Lower lobe of right lung (tissue), 2 donors: ENCODE measurements at regions not wholly inside any gene's neighbourhood (a gene's known extent, or its start where the extent isn't known, plus 50 kb on each side); places are given as distances from the start of the nearest gene placed in this dataset.
A peak's percentile ranks its signal among the peaks of the same experiment; 100 is the strongest.

ENCODE experiments used
- ATAC-seq, 2 donors: fragments of 200-7000 bp; cut with Tn5 transposase; one replicate each; pipeline ENCODE4 v1.9.1; 2020 to 2022; ENCODE audit warnings: mild to moderate bottlenecking in 2 of 2, moderate library complexity in 2 of 2
- DNase-seq: peaks from one replicate; pipeline ENCODE4 v3.0.0-alpha.2; 2020
- H3K27ac ChIP-seq: fragments of 200-600 bp; one replicate; pipeline ENCODE4 v1.8.0; 2022
- H3K27me3 ChIP-seq: fragments of 200-600 bp; one replicate; pipeline ENCODE4 v1.8.0; 2022; ENCODE audit warnings: low read depth
- H3K36me3 ChIP-seq: fragments of 200-600 bp; one replicate; pipeline ENCODE4 v1.8.0; 2022; ENCODE audit warnings: mild to moderate bottlenecking
- H3K4me1 ChIP-seq: fragments of 200-600 bp; one replicate; pipeline ENCODE4 v1.8.0; 2022
- H3K4me3 ChIP-seq: fragments of 200-600 bp; one replicate; pipeline ENCODE4 v1.8.0; 2022; ENCODE audit warnings: mild to moderate bottlenecking
- H3K9me3 ChIP-seq: fragments of 200-600 bp; one replicate; pipeline ENCODE4 v1.8.0; 2022
- CTCF ChIP-seq: fragments of 200-600 bp; IDR thresholded peaks from one replicate; pipeline ENCODE4 v1.8.0; 2022; ENCODE audit warnings: antibody characterized with exemption, mild to moderate bottlenecking
- intact Hi-C: fragments of 100-400 bp; cut with DNase I; formaldehyde crosslinking; loops from one replicate; pipeline ENCODE4 v1.11.0; 2022
- donor health status: DM: no; HTN: yes; CAD: no; lungs with severe emphysema.

- Histone ChIP-seq H3K27me3 (no peaks in the 10 kb centered on the region), H3K27ac (no peak overlapping the region), H3K9me3 (no peaks in the 10 kb centered on the region), H3K36me3 (no peaks in the 10 kb centered on the region), H3K4me1 (peaks cover 10% of the 10 kb centered on the region), H3K4me3 (no peak overlapping the region)
- ATAC-seq (peak in 1 of 2 donors; percentile 56), DNase-seq (no peak)
- intact Hi-C loops, result no loop called here
- TF ChIP-seq CTCF, result no peak
These were observed 82.5 kb downstream of the ESM1 start for GRCh38 chr5:54902791-54903473.

- peaks cover 10% of the 10 kb centered on the region for H3K4me1 ChIP-seq
- TF ChIP-seq CTCF, result no peak
- DNase-seq, result no peak
These were observed 84.2 kb downstream of the ESM1 start for GRCh38 chr5:54900984-54901725.

GRCh38 chr5:54897001-54897400 is 88.4 kb downstream of the ESM1 start:
- Histone ChIP-seq H3K27ac (no peak overlapping the region), H3K9me3 (no peaks in the 10 kb centered on the region), H3K4me3 (no peak overlapping the region), H3K36me3 (no peaks in the 10 kb centered on the region), H3K4me1 (peaks cover 10% of the 10 kb centered on the region), H3K27me3 (no peaks in the 10 kb centered on the region)
- ATAC-seq (no peak), DNase-seq (no peak)
- TF ChIP-seq CTCF, result no peak
- intact Hi-C loops, result no loop called here

More at GRCh38 chr5:54900984-54901725, 84.2 kb downstream of the ESM1 start:
- peak; percentile 56 to 67 for ATAC-seq
- intact Hi-C loops, result no loop called here
- Histone ChIP-seq H3K27ac (no peak overlapping the region), H3K4me3 (no peak overlapping the region), H3K27me3 (no peaks in the 10 kb centered on the region), H3K9me3 (no peaks in the 10 kb centered on the region), H3K36me3 (no peaks in the 10 kb centered on the region)

- Histone ChIP-seq H3K27me3 (no peaks in the 10 kb centered on the region), H3K36me3 (no peaks in the 10 kb centered on the region), H3K9me3 (no peaks in the 10 kb centered on the region), H3K27ac (no peak overlapping the region), H3K4me1 (peaks cover under 1% of the 10 kb centered on the region), H3K4me3 (no peak overlapping the region)
- ATAC-seq (peak; percentile 47 to 52), DNase-seq (no peak)
- intact Hi-C loops, result no loop called here
- TF ChIP-seq CTCF, result peak; percentile 34
These were observed 89.5 kb downstream of the ESM1 start for GRCh38 chr5:54895816-54896341.

- H3K9me3 ChIP-seq, result no peaks in the 10 kb centered on the region
- no peak overlapping the region for H3K27ac ChIP-seq
- ATAC-seq (no peak), DNase-seq (no peak)
- intact Hi-C loops, result no loop called here
- TF ChIP-seq CTCF, result no peak
- H3K27me3 ChIP-seq, result no peaks in the 10 kb centered on the region
- no peaks in the 10 kb centered on the region for H3K4me1 ChIP-seq
- no peak overlapping the region for H3K4me3 ChIP-seq
- no peaks in the 10 kb centered on the region for H3K36me3 ChIP-seq
These were observed 90.2 kb downstream of the ESM1 start for GRCh38 chr5:54894957-54895815.
